ENCODE measurements at regions not wholly inside any gene's neighbourhood (a gene's known extent, or its start where the extent isn't known, plus 50 kb on each side); places are given as distances from the start of the nearest gene placed in this dataset.

DNA sequence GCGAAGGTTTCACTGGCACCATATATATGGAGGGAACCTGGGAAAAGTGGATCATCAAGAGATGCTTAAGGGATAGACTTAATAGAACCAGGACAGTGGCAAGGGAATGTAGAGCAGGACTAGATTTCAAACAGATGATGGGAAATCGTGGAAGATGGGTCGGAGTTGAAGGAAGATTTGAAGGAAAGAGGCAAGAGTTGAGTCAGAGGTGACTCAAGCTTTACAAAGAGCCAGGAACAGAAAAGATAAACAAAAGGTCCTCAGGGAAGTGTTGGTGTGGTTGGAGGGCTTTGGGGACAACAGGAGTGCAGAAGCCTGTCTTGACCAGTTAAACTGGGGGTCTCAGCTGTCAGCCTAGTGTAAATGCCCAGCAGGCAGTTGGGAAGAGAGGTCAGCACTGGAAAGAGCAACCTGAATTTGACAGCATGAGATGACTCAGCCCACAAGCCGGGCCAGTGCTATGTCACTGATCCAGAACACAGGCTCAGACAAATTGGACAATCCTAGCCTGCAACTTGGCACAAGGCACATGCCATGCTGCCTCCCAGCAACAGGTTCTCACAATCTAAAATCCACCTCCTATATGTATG is 230.5 kb downstream of the IDS start:
- DNase-seq (ENCODE audit: low spot score): no peak

DNA sequence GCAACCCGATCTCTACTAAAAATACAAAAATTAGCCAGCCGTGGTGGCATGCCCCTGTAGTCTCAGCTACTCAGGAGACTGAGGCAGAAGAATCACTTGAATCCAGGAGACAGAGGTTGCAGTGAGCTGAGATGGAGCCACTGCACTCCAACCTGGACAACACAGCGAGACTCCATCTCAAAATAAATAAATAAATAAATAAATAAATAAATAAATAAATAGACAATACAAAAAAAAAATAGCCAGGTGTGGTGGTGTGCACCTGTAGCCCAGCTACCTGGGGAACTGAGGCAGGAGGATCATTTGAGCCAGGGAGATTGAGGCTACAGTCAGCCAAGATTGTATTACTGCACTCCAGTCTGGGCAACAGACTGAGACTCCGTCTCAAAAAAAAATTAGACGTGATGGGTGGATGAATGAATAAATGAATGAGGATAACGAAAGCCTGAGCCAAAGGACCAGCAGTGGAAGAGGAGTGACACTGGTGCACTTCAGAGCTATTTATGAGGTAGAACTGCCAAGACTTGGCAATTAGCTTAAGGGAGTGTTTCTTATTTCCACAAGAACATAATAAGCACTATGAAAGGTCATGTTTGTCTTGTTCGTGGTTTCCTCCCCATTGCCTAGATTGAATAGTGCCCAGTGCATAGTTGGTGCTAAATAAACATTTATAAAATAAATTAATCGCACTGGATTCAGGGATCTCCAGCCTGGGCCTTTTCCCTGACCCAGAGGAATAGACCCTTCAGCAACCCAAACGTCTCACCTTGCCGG is 232.2 kb downstream of the IDS start:
- DNase-seq (ENCODE audit: low spot score): no peak

DNA sequence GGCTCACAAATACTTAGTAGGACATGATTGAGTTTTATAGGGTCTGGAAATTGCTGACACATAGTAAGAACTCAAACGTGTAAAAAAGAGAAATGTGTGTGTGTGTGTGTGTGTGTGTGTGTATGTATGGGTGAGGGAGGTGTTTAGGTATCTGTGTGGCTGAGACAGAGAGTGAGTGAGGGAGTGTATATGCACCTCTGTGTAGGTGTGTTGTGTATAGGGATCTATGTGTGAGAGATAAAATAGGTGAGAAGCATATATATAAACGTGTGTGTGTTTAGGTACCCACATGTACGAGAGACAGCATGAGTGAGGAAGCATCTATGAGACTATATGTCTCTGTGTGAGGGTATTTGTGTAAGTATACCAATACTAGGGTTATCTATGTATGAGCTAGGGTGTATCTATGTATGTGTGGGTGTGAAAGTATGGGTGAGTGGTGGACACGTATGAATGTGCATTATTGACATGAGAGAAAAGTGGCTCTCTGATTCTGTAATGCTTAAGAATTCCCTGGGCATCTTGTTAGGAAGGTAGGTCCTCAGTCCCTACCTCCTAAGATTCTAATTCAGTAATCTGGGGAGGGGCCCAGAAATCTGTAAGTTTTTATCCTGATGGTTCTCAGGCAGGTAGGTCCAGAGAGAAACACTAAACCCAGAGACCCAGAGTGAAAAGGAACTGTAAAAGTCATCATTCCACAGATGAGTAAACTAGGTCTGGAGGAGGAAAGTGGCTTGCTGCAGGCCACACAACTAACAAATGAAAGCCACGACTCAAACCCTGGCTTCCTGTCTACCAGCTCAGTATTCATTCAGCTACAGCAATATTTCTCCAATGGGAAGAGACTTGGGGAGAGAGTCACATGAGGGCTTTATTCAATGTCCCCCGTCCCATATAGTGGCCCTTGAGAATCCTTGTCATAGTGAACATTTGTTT is 237.0 kb downstream of the IDS start:
- DNase-seq (ENCODE audit: low spot score): no peak

DNA sequence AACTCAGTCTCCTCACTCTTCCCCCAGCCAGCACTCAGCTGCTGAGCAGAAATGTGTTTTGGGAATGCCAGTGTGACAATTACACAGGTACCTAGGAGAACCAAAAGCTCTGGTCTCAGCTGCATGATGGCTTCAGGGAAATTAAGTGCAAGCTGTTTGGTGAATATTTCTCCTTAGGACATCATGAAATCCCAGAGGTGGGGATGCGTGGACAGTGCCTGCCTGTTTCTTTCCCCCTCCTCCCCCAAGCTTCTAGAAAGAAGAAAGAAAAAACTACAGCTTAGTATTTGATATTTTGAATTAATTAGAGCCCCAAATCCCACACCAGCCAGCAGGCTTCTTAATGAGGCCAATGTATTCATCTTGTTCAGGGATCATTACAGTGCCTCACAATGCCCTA is 243.0 kb downstream of the IDS start:
- no peak for DNase-seq (ENCODE audit: low spot score)

DNA sequence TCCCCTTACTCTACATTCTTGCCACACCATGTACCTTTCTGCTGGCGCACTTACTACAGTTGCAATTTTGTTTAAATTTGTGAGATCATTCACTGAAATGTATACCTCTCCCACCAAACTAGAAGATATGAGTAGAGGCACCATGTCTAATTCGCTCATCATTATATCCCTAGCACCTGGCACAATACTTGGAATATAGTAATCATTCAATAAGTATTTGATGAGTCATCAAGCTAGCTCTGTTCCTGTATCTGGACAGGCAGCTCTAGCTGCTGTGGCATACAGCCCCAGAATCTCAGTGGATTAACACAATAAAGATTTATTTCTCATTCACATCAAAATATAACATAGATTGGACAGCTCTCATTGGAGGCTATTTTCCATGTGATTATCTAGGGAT is 245.9 kb downstream of the IDS start:
- DNase-seq (ENCODE audit: low spot score): no peak

DNA sequence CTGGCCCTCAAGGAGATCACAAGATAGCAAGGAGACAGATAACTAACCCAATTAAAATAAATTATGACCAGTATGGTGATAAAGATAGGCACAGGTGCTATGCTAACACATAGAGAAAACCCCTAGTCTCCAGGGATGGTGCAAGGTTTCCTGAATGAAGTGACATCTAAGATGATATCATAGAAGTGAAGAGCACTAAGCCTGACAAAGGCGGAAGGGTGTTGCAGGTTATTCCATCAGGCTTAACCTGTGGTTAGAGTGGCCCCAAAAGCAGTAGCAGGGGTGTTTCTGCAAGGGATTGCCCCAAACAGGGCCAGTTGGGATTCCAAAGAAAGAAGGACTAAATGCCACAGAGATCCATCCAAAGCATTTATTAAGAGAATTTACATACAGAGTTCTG is 249.2 kb downstream of the IDS start:
- DNase-seq (ENCODE audit: low spot score): no peak

DNA sequence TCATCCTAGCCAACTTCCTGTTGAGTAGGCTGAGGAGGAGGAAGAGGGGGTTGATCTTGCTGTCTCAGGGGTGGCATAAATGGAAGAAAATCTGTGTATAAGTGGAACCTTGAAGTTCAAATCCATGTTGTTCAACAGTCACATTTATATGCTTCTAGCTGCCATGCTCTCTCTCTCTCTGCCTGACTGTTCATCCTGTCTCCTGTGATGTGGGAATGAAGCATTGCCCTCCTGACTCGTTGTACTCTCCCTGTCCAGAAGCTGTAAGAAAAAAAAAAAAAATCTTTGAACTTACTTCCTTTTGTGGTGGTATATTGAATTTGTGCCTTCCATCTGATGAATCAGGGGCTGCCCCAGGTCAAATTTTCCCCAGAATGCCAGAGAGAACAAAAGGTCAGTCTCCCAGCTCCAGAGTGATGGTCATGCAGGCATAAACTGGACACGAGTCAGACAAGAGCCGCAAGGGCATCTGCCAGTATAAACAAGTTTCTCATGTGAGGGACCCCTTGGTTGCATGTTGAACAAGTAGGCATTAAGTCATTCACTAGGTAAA is 257.0 kb downstream of the IDS start:
- DNase-seq (ENCODE audit: low spot score): no peak

DNA sequence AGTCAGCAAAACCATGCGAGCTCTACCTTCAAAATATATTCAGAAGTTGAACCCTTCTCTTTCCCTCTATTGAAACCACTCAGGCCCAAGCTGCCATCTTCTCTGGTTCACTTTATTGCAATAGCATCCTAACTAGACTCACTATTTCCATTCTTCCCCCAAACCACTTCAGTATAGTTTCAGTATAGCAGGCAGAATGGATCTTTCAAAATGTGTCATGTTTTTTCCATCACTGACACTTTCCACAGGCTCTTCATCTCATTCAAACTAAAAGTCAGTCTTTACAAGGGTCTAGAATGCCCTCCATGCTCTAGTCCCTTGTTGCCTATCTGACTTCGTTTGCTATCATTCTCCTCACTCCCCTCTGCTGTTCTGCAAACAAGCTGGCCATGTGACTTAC is 274.4 kb downstream of the IDS start:
- DNase-seq (ENCODE audit: low spot score): no peak

DNA sequence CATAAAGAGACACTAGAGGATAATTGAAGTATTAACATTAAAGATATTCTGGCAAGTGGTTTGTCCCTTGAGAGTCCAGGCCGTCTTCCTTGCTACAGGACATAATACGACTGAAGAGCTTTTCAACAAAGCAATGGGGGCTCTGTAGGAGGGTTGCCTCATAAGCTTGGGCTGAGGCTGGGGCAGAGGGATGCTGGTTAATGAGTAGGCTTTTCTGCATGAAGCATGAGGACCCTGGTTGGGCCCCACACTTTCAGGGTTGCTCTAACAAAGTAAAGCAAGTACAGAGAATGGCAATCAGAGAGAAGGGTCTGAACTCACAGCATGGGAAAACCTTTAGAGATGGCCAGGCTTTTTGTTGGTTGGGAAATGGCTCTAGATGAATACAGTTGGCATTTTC is 281.3 kb downstream of the IDS start:
- DNase-seq (ENCODE audit: low spot score): no peak

DNA sequence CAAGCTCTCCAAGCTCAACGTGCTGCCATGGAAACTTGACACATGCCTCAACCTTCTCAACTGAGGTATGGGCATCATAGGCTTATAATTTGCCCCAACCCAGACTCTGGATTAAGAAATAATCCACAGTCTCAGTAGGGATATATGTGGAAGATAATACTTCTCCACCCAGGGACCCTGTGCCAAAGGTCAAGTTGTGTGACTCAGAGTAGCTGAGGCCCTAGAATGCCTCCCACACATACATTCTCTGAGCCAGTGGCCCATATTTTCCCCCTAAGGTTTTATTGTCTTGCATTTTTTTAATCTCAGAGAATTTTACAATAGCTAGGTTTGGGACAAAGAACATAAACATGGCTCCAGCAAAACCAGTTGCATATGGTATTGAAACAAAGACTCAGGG is 283.1 kb downstream of the IDS start:
- DNase-seq (ENCODE audit: low spot score): no peak

DNA sequence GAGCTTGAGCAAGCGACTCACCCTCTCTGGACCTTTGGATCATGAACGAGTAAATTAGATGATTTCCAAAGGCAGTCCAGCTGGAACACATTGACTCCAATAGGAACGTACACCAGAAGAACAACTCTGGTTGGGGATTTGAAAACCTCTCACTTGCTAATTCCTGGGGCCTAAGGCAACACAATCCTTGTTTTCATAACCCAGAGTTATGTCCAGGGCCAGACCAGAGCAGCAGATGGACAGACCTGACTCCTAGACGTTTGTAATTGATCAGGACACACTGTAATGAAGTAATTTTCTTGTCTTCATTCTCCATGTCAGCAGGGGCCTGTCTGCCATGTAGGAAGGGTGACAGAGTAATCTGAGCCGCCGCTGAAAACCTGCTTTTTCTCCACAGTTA is 283.9 kb downstream of the IDS start:
- no peak for DNase-seq (ENCODE audit: low spot score)

DNA sequence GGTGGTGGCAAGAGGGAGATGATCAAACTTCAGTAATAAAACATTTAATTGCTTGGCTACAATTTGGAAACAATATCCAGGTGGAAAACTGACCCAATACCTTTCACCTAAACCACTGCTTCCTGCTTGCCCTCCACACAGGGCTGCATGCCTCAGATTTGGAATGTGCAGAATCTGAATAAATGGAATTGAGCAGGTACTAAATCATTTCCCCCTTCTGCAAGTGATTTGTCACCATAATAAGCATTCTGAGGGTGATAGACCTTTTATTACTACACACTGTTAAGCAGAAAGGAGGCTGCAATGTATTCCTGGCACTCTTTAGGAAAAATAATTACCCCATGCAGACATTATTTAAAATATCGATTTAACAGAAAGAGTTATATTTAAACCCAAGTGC is 291.8 kb downstream of the IDS start:
- no peak for DNase-seq (ENCODE audit: low spot score)

DNA sequence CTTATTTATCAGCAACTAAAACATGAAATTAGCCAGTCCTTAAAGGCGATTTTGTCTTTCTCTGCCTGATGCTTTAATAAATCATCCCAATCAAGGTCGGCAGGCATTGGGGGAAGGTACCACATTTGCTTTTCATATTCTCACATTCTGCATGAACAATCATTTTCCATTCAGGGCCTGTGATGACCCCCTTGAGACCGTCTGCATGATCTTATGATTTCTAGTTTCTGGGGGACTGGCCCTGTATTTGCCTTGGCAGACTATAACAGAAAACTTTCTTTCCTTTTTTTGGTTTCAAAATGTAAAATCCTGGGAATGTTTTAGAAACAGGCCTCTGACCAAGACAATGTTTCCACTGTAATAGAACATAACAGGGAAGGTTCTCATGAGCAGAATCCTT is 296.8 kb downstream of the IDS start:
- no peak for DNase-seq (ENCODE audit: low spot score)

DNA sequence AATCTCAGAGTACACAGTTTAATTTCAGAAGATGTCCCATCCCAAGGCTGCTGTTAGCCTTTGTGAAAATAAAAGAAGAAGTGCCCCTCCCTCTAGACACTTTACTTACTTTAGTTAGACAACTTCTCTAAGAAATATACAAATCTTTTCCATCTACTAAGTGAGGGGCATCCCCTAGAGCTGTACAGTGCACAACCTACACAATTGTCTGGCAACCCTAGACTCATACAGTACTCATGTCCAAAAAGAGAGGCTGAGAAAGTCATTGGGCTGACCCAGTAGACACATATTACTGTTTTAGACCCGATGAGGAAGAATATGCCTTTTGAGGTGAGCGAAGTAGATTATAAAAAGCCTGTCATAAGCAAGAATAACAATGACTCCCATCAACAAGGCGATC is 297.6 kb downstream of the IDS start:
- DNase-seq (ENCODE audit: low spot score): no peak

DNA sequence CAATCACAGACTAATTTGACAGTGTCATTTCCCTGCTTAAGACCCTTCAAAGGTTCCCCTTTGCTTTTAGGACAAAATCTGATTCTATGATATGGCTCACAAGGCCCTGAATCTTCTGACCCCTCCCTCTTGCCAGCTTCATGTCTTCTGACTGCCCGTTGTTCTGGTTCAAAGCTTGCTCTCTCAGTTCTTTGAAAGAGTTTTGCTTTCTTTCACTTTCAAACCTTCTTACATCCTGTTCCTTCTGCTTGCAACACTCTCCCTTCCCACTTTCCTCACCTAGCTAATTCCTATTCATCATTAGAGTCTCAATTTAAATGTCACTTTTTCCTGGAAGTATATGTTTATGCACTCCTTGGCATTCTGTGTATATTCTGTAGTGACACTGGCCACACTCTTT is 299.2 kb downstream of the IDS start:
- no peak for DNase-seq (ENCODE audit: low spot score)

DNA sequence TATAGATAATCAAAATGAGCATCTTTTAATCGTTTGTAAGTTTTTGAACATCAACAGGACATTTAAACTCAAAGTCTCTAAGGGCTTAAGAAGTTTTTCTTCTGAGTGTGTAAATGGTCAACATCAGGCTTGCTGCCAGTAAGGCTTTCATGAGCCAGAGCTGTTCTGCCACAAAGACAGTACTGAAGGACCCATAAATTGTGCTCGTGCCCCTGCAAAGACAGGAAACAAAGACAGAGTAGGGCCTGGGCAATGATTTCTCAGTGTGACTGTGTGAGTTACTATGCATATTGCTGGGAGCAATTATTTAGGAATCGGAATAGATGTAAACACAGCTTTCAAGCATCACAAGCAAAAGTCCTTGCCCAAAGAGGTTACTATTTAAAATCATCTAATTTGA is 300.0 kb downstream of the IDS start:
- no peak for DNase-seq (ENCODE audit: low spot score)

DNA sequence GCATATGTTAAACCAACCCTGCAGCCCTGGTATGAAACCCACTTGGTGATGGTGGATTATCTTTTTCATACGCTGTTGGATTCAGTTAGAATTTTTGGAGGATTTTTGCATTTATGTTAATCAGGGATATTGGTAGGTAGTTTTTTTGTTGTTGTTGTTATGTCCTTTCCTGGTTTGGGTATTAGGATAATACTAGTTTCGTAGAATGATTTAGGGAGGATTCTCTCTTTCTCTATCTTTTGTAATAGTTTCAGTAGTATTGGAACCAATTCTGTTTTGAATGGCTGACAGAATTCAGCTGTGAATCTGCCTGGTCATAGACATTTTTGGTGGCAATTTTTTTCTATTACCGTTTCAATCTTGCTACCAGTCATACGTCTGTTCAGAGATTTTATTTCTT is 305.4 kb downstream of the IDS start:
- no peak for DNase-seq (ENCODE audit: low spot score)

DNA sequence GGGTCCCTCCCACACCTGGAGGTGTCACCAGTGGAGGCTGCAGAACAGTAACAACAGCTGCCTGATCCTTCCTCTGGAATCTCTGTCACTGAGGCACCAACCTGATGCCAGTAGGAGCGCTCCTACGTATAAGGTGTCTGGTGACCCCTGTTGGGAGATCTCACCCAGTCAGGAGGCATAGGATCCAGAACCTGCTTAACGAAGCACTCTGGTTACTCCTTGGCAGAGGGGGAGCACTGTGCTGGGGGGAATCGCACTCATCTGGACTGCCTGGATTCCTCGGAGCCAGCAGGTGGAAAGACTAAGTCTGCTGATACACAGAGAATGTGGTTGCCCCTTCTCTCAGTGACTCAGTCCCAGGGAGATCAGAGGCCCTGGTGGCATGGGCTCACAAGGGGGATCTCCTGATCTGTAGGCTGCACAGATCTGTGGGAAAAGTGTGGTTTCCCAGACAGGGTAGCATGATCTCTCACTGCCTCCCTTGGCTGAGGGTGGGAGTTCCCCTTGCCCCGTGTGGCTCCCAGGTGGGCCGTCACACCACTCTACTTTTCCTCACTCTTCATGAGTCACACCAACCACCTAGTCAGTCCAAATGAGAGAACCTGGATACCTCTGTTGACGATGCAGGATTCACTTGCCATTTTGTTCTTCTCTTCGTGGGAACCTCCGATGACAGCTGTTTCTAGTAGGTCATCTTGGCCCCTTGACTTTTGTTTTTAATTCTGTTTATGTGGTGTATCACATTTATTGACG is 305.9 kb downstream of the IDS start:
- DNase-seq (ENCODE audit: low spot score): no peak

DNA sequence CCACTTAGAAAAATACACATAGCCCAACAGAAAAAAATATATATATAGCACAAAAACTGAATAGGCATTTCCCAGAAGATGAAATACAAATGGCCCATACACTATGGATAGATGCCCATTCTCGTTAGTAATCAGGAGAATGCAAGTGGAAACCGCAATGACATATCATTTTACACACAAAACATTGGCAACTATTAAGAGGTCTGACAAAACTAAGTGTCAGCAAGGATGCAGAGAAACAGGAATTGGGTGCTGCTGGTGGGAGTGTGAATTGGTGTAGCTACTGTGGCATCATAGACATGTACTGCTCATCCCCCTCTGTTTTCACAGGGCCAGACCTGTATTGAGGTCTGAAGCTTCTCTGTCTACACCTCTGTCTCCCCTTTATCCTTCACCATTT is 320.0 kb downstream of the IDS start:
- DNase-seq (ENCODE audit: low spot score): no peak

DNA sequence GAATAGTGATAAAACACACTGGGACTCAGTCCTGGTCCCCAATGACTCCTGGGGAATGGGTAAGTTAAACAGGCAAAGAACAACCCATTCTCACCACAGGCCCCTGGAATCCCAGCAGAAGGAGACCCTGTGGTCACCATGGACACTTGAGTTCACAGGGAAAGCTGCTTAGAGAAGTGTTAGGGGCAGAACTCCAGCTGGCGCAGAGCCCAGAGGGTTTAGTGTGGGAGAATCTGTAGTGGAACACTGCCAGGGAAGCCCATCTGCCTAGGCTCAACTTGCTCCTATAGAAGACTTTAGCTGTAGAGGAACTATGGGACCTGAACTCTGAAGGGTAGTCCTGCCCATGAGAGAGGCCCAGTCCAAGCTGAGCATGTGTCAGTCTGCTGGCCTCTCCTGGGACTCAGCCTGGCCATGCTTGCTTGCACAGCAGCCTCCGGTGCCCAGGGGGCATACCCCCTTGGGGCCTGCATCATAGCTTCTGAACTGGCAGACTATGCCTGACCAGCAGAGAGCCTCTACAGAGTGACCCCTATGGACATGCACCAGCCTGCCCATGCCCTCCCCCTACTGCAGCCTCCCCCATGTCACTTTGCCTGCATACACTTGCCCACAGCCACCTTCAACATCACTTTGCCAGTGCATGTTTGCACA is 343.5 kb downstream of the IDS start:
- DNase-seq (ENCODE audit: low spot score): no peak

DNA sequence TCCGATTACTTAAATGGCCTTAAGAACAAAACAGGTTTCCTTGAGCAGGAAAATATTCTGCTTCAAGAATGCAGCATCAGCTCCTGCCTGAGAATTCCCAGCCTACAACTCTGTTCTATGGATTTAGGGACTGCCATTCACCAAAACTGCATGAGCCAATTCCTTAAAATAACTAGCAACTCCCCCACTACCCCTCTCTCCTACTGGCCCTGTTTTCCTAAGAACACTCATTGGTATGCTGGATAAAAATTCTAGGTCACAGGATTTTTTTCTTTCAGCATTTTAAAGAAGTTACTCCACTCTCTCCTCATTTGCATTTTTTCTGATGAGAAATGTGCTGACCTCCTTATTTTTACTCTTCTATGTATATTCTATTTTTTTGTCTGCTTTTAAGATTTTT is 347.1 kb downstream of the IDS start:
- DNase-seq (ENCODE audit: low spot score): no peak

DNA sequence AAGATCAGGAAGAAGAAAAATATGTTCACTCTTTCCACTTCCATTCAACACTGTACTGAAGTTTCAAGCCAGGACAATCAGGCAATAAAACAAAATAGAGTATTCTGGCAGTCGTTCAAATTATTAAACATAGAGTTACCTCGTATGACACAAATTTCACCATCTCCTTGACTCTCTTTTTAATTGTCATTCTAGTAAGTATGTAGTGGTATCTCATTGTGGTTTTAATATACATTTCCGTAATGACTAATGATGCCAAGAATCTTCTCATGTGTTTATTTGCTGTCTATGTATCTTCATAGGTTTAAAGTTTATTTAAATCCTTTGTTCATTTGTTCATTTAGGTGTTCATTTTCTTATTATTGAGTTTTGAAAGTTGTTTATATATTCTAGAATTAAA is 352.2 kb downstream of the IDS start:
- DNase-seq (ENCODE audit: low spot score): no peak
